IMR-90 (cell line): ENCODE measurements at regions not wholly inside any gene's neighbourhood (a gene's known extent, or its start where the extent isn't known, plus 50 kb on each side); places are given as distances from the start of the nearest gene placed in this dataset.

Experiments
- ATAC-seq: fragments of 200-7000 bp; cut with Tn5 transposase; 2 replicates; pipeline ENCODE4 v1.9.1; 2020; ENCODE audit warnings: low read depth, mild to moderate bottlenecking, moderate library complexity
- BruUV-seq: library from RNA; stranded (reverse); fragments of 400-500 nt; replicated peaks from 2 replicates; lab custom pipeline; 2021; lab: Mats Ljungman, UMichigan
- CTCF ChIA-PET: fragments of 300-600 bp; formaldehyde crosslinking; extraction: SDS; loops from one replicate; lab custom pipeline; 2021; ENCODE audit warnings: antibody characterized with exemption; lab: Yijun Ruan, JAX
- POLR2A ChIA-PET: fragments of 300-600 bp; sonication (Branson Sonifier 250); formaldehyde crosslinking; loops from one replicate; lab custom pipeline; 2022; ENCODE audit warnings: antibody characterized with exemption; ENCODE audit not compliant: unreplicated experiment; lab: Charles Lee
- DNase-seq: peaks from one replicate; pipeline ENCODE4 v3.0.0; 2013
- H2AFZ ChIP-seq: replicated peaks from 2 replicates; pipeline ENCODE3; 2013; ENCODE audit warnings: low read length, mild to moderate bottlenecking; ENCODE audit not compliant: poor library complexity
- H2AK5ac ChIP-seq: 2 replicates; pipeline ENCODE4 v1.6.1; 2013; ENCODE audit warnings: low read depth, low read length, inconsistent platforms
- H2AK9ac ChIP-seq: replicated peaks from 2 replicates; pipeline ENCODE3; 2013; ENCODE audit warnings: mild to moderate bottlenecking, low read depth, low read length, moderate library complexity; ENCODE audit not compliant: poor library complexity
- H2BK120ac ChIP-seq: 2 replicates; pipeline ENCODE4 v1.6.1; 2013; ENCODE audit warnings: low read depth, low read length, inconsistent platforms
- H2BK15ac ChIP-seq: 3 replicates; pipeline ENCODE4 v1.6.1; 2013; ENCODE audit warnings: low read depth, low read length, inconsistent platforms
- H2BK20ac ChIP-seq: 2 replicates; pipeline ENCODE4 v1.6.1; 2013; ENCODE audit warnings: low read depth, mild to moderate bottlenecking, inconsistent platforms, low read length, moderate library complexity
- H2BK5ac ChIP-seq: 2 replicates; pipeline ENCODE4 v1.6.1; 2013; ENCODE audit warnings: mild to moderate bottlenecking, low read depth, low read length, inconsistent platforms; ENCODE audit not compliant: poor library complexity, severe bottlenecking
- H3K14ac ChIP-seq: replicated peaks from 2 replicates; pipeline ENCODE4 v1.6.1; 2013; ENCODE audit warnings: low read depth, low read length, inconsistent platforms
- H3K18ac ChIP-seq: 2 replicates; pipeline ENCODE4 v1.6.1; 2013; ENCODE audit warnings: low read depth, low read length, control low read depth
- H3K23ac ChIP-seq: 2 replicates; pipeline ENCODE4 v1.6.1; 2013; ENCODE audit warnings: low read depth, low read length, inconsistent platforms
- H3K27ac ChIP-seq: 2 replicates; pipeline ENCODE4 v1.5.1; 2013; ENCODE audit warnings: mild to moderate bottlenecking, control low read depth, low read length; ENCODE audit not compliant: insufficient read depth
- H3K27me3 ChIP-seq: 2 replicates; pipeline ENCODE4 v1.6.1; 2013; ENCODE audit warnings: low read length; ENCODE audit not compliant: control insufficient read depth, insufficient read depth
- H3K36me3 ChIP-seq: 2 replicates; pipeline ENCODE4 v1.6.1; 2013; ENCODE audit warnings: low read length, mixed read lengths; ENCODE audit not compliant: control insufficient read depth, insufficient read depth
- H3K4ac ChIP-seq: 2 replicates; pipeline ENCODE4 v1.6.1; 2013; ENCODE audit warnings: low read depth, low read length, inconsistent platforms
- H3K4me1 ChIP-seq: 2 replicates; pipeline ENCODE4 v1.6.1; 2013; ENCODE audit warnings: low read length, mixed read lengths; ENCODE audit not compliant: control insufficient read depth, insufficient read depth
- H3K4me2 ChIP-seq: 2 replicates; pipeline ENCODE4 v1.6.1; 2013; ENCODE audit warnings: low read depth, mild to moderate bottlenecking, control low read depth, low read length, moderate library complexity
- H3K4me3 ChIP-seq: 2 replicates; pipeline ENCODE4 v1.5.1; 2013; ENCODE audit warnings: low read depth, mild to moderate bottlenecking, control low read depth, low read length, moderate library complexity; ENCODE audit not compliant: insufficient read depth
- H3K56ac ChIP-seq: 2 replicates; pipeline ENCODE4 v1.6.1; 2013; ENCODE audit warnings: low read length, inconsistent platforms; ENCODE audit not compliant: insufficient read depth; ENCODE audit errors: extremely low read depth
- H3K79me1 ChIP-seq, 2 experiments: 2 replicates each; pipeline ENCODE4 v1.6.1; 2013; ENCODE audit warnings: low read length in 2 of 2, inconsistent platforms in 1 of 2, low read depth in 1 of 2
- H3K9ac ChIP-seq: 2 replicates; pipeline ENCODE4 v1.6.1; 2013; ENCODE audit warnings: low read depth, low read length, control low read depth
- H3K9me1 ChIP-seq: 2 replicates; pipeline ENCODE4 v1.6.1; 2013; ENCODE audit warnings: low read length, inconsistent platforms; ENCODE audit not compliant: insufficient read depth
- H3K9me3 ChIP-seq: 2 replicates; pipeline ENCODE4 v1.6.1; 2013; ENCODE audit warnings: low read length; ENCODE audit not compliant: control insufficient read depth, insufficient read depth
- H4K20me1 ChIP-seq: 2 replicates; pipeline ENCODE4 v1.6.1; 2013; ENCODE audit warnings: low read length, inconsistent platforms; ENCODE audit not compliant: insufficient read depth
- H4K5ac ChIP-seq: 2 replicates; pipeline ENCODE4 v1.6.1; 2013; ENCODE audit warnings: mild to moderate bottlenecking, low read depth, low read length, control low read depth
- H4K8ac ChIP-seq, 2 experiments: 2 replicates each; pipeline ENCODE4 v1.6.1; 2013; ENCODE audit warnings: low read depth in 2 of 2, low read length in 2 of 2, control low read depth in 1 of 2, inconsistent platforms in 1 of 2
- H4K91ac ChIP-seq: 2 replicates; pipeline ENCODE4 v1.6.1; 2013; ENCODE audit warnings: low read depth, low read length, inconsistent platforms; ENCODE audit not compliant: insufficient read depth
- BHLHE40 ChIP-seq: fragments of 150-350 bp; IDR thresholded peaks from 2 replicates; pipeline ENCODE4 v1.6.1; 2016; ENCODE audit warnings: mild to moderate bottlenecking, low read depth, low read length
- CEBPB ChIP-seq: IDR thresholded peaks from 2 replicates; pipeline ENCODE4 v1.6.1; 2012; ENCODE audit warnings: low read depth, low read length, improper control_type of control experiment
- CHD1 ChIP-seq: IDR thresholded peaks from 2 replicates; pipeline ENCODE4 v1.6.1; 2012; ENCODE audit warnings: low read depth, low read length, improper control_type of control experiment
- FOS ChIP-seq: fragments of 150-350 bp; IDR thresholded peaks from 2 replicates; pipeline ENCODE4 v1.6.1; 2016; ENCODE audit warnings: low read depth, low read length
- MAFK ChIP-seq: IDR thresholded peaks from 2 replicates; pipeline ENCODE4 v1.6.1; 2012; ENCODE audit warnings: low read depth, low read length, improper control_type of control experiment
- MAZ ChIP-seq: IDR thresholded peaks from 2 replicates; pipeline ENCODE4 v1.6.1; 2012; ENCODE audit warnings: low read depth, mild to moderate bottlenecking, low read length, improper control_type of control experiment, moderate library complexity, borderline replicate concordance
- MXI1 ChIP-seq: IDR thresholded peaks from 2 replicates; pipeline ENCODE4 v1.6.1; 2012; ENCODE audit warnings: low read depth, mild to moderate bottlenecking, low read length, moderate library complexity, borderline replicate concordance
- NFE2L2 ChIP-seq: fragments of 150-350 bp; IDR thresholded peaks from 2 replicates; pipeline ENCODE4 v1.6.1; 2016; ENCODE audit warnings: low read depth, mild to moderate bottlenecking, low read length
- POLR2A ChIP-seq: IDR thresholded peaks from 2 replicates; pipeline ENCODE4 v1.6.1; 2012; ENCODE audit warnings: mild to moderate bottlenecking, low read depth, low read length
- RAD21 ChIP-seq: IDR thresholded peaks from 2 replicates; pipeline ENCODE4 v1.6.1; 2012; ENCODE audit warnings: low read length, improper control_type of control experiment
- RCOR1 ChIP-seq: IDR thresholded peaks from 2 replicates; pipeline ENCODE4 v1.6.1; 2012; ENCODE audit warnings: mild to moderate bottlenecking, low read length, improper control_type of control experiment; ENCODE audit not compliant: insufficient replicate concordance
- RFX5 ChIP-seq: IDR thresholded peaks from 2 replicates; pipeline ENCODE4 v1.8.0; 2012; ENCODE audit warnings: low read depth, mild to moderate bottlenecking, low read length, moderate library complexity
- SMC3 ChIP-seq: fragments of 150-350 bp; IDR thresholded peaks from 2 replicates; pipeline ENCODE4 v1.6.1; 2016; ENCODE audit warnings: low read depth, mild to moderate bottlenecking, antibody characterized with exemption, low read length, moderate library complexity
- WGBS, 2 experiments: methylation state at CpG; one replicate each; pipeline versions ENCODE4 v1.1.5 to v1.1.7; 2013; ENCODE audit warnings: missing lambda C conversion rate in 2 of 2; ENCODE audit not compliant: insufficient read length in 1 of 2; ENCODE audit errors: extremely low coverage in 2 of 2; 5-methylcytosine and 5-hydroxymethylcytosine counted together
- dilution Hi-C: fragments of 300-500 bp; cut with HindIII; formaldehyde crosslinking; loops from one replicate; pipeline ENCODE4 v1.14.3; 2018; ENCODE audit warnings: low sequenced_read_pairs; ENCODE audit not compliant: unreplicated experiment
- in situ Hi-C: fragments of 300-500 bp; cut with MboI; formaldehyde crosslinking; loops from 3 replicates; pipeline ENCODE4 v1.14.3; 2019; ENCODE audit warnings: low sequenced_read_pairs, inconsistent platforms, mixed read lengths
- intact Hi-C: fragments of 100-400 bp; cut with micrococcal nuclease; formaldehyde crosslinking; loops from 2 replicates; pipeline ENCODE4 v1.10.0; 2022
- TF ChIP-seq, protein P1 (sequence below): conservative IDR thresholded peaks from 2 replicates; pipeline ENCODE4 v1.5.1; 2012; ENCODE audit warnings: mild to moderate bottlenecking, low read depth, low read length, improper control_type of control experiment
- TF ChIP-seq, protein P2 (sequence below): fragments of 150-350 bp; IDR thresholded peaks from 2 replicates; pipeline ENCODE4 v1.6.1; 2017; ENCODE audit warnings: mild to moderate bottlenecking, antibody characterized with exemption, low read length, low read depth
- TF ChIP-seq, protein P3 (sequence below): fragments of 150-350 bp; IDR thresholded peaks from 2 replicates; pipeline ENCODE4 v1.6.1; 2016; ENCODE audit warnings: low read depth, mild to moderate bottlenecking, low read length, moderate library complexity, borderline replicate concordance

DNA sequence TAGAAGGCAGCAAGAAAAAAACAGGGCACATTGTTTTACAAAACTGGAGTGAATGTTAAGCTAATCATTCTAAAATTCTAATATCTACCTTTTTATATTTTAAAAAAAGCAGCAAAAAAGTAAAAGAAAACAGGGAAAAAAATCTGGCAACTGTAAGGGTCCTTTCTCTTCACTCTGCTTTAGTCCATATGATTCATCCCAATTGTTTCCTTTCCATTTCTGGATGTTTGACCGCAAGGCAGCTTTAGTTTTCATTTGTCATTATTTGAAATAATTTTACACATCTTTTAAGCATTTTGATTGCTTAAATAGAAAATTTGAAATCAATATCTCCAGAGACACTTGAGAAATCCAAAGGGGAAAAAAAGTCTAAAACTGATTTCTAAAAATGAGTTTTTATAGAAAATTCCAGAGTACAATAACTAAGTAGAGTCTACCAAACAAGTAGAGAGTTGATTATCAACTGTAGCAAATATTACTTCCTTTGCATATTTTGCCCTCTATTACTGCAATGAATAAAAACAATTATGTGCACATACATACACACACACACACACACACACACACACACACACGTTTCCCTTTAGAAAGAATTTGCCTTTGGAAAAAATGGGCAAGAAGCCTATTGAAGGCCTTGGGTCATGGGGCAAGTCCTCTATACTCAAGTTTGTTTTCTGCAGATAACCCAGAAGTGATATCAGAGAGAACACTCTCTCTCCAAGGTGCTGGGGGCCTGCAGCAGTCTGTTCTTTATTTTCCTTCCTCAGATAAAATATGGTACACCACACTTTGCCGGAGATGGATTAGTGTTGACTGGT is 259.7 kb downstream of the HACE1 start:
- intact Hi-C loops, result no loop called here
- CTCF ChIA-PET, result interaction anchor here (0.6 kb wide), 1 partner anchor 11 kb away, joined by 3 read pairs; no protein-coding TSS in a partner anchor
- H4K91ac ChIP-seq, result no peak overlapping the region
- H2AFZ ChIP-seq, result no peak overlapping the region
- H4K8ac ChIP-seq, result no peak overlapping the region
- ATAC-seq (no peak), DNase-seq (no peak)
- WGBS, 2 experiments, result no CpG with 5 or more reads among the region's 3 CpGs
- H3K23ac ChIP-seq, result no peak overlapping the region
- no peak for TF ChIP-seq CHD1
- no peak for TF ChIP-seq RFX5
- TF ChIP-seq CEBPB, result no peak
- no peak for TF ChIP-seq MAZ
- no peak for TF ChIP-seq BHLHE40
- TF ChIP-seq RCOR1, result no peak
- no peak for TF ChIP-seq NFE2L2
- TF ChIP-seq, protein P1, sequence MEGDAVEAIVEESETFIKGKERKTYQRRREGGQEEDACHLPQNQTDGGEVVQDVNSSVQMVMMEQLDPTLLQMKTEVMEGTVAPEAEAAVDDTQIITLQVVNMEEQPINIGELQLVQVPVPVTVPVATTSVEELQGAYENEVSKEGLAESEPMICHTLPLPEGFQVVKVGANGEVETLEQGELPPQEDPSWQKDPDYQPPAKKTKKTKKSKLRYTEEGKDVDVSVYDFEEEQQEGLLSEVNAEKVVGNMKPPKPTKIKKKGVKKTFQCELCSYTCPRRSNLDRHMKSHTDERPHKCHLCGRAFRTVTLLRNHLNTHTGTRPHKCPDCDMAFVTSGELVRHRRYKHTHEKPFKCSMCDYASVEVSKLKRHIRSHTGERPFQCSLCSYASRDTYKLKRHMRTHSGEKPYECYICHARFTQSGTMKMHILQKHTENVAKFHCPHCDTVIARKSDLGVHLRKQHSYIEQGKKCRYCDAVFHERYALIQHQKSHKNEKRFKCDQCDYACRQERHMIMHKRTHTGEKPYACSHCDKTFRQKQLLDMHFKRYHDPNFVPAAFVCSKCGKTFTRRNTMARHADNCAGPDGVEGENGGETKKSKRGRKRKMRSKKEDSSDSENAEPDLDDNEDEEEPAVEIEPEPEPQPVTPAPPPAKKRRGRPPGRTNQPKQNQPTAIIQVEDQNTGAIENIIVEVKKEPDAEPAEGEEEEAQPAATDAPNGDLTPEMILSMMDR, result no peak
- TF ChIP-seq MAFK, result no peak
- TF ChIP-seq, protein P2, sequence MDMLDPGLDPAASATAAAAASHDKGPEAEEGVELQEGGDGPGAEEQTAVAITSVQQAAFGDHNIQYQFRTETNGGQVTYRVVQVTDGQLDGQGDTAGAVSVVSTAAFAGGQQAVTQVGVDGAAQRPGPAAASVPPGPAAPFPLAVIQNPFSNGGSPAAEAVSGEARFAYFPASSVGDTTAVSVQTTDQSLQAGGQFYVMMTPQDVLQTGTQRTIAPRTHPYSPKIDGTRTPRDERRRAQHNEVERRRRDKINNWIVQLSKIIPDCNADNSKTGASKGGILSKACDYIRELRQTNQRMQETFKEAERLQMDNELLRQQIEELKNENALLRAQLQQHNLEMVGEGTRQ, result no peak
- TF ChIP-seq, protein P3, sequence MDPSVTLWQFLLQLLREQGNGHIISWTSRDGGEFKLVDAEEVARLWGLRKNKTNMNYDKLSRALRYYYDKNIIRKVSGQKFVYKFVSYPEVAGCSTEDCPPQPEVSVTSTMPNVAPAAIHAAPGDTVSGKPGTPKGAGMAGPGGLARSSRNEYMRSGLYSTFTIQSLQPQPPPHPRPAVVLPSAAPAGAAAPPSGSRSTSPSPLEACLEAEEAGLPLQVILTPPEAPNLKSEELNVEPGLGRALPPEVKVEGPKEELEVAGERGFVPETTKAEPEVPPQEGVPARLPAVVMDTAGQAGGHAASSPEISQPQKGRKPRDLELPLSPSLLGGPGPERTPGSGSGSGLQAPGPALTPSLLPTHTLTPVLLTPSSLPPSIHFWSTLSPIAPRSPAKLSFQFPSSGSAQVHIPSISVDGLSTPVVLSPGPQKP, result no peak
- no peak for TF ChIP-seq SMC3
- TF ChIP-seq RAD21, result no peak
- TF ChIP-seq POLR2A, result no peak
- TF ChIP-seq MXI1, result no peak
- TF ChIP-seq FOS, result no peak
- H3K9me3 ChIP-seq, result no peaks in the 10 kb centered on the region
- no peak overlapping the region for H2AK5ac ChIP-seq
- H3K79me1 ChIP-seq, result no peaks in the 10 kb centered on the region
- H3K9me1 ChIP-seq, result no peaks in the 10 kb centered on the region
- H3K4me3 ChIP-seq, result no peak overlapping the region
- H3K4me2 ChIP-seq, result no peak overlapping the region
- H3K56ac ChIP-seq, result no peak overlapping the region
- no peak overlapping the region for H2BK120ac ChIP-seq
- no peak overlapping the region for H3K18ac ChIP-seq
- no peaks in the 10 kb centered on the region for H3K4me1 ChIP-seq
- no peaks in the 10 kb centered on the region for H4K20me1 ChIP-seq
- POLR2A ChIA-PET, result no interaction called here
- H3K27ac ChIP-seq, result no peak overlapping the region
- H3K14ac ChIP-seq, result no peak overlapping the region
- no TSS peak for BruUV-seq
- H3K36me3 ChIP-seq, result no peaks in the 10 kb centered on the region
- no peak overlapping the region for H2AK9ac ChIP-seq
- H2BK20ac ChIP-seq, result no peak overlapping the region
- no peaks in the 10 kb centered on the region for H3K27me3 ChIP-seq
- dilution Hi-C loops, result no loop called here
- no peak overlapping the region for H4K5ac ChIP-seq
- no peak overlapping the region for H2BK15ac ChIP-seq
- H3K9ac ChIP-seq, result no peak overlapping the region
- H3K4ac ChIP-seq, result no peak overlapping the region
- in situ Hi-C loops, result no loop called here
- H2BK5ac ChIP-seq, result no peak overlapping the region
